ENCODE measurements at regions not wholly inside any gene's neighbourhood (a gene's known extent, or its start where the extent isn't known, plus 50 kb on each side); places are given as distances from the start of the nearest gene placed in this dataset.

DNA sequence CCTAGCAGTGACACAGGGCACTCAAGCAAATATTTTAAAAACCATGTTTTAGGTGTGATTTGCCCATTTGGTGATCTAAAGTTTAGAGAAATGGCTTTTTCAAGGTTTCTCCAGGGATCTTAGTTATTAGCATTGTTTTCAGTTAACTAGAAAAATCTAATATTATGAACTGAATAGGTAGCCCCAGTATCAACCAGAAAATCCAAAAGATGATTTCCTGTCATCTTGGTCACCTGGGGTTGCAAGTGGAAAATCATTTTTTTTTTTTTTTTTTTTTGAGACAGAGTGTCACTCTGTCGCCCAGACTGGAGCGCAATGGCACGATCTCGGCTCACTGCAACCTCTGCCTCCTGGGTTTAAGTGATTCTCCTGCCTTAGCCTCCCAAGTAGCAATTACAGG lies 106.6 kb upstream of the FMN2 start:
- TF ChIP-seq POLR2AphosphoS5 (IDR thresholded peaks at IDR 0.05) (no peak), EP300 (IDR thresholded peaks at IDR 0.05) (no peak)
- TF ChIP-seq, protein P1, sequence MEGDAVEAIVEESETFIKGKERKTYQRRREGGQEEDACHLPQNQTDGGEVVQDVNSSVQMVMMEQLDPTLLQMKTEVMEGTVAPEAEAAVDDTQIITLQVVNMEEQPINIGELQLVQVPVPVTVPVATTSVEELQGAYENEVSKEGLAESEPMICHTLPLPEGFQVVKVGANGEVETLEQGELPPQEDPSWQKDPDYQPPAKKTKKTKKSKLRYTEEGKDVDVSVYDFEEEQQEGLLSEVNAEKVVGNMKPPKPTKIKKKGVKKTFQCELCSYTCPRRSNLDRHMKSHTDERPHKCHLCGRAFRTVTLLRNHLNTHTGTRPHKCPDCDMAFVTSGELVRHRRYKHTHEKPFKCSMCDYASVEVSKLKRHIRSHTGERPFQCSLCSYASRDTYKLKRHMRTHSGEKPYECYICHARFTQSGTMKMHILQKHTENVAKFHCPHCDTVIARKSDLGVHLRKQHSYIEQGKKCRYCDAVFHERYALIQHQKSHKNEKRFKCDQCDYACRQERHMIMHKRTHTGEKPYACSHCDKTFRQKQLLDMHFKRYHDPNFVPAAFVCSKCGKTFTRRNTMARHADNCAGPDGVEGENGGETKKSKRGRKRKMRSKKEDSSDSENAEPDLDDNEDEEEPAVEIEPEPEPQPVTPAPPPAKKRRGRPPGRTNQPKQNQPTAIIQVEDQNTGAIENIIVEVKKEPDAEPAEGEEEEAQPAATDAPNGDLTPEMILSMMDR (IDR thresholded peaks at IDR 0.05) = no peak

Measured in stomach (tissue), 4 donors.